Hepatocyte (in vitro differentiated cells): ENCODE measurements at regions not wholly inside any gene's neighbourhood (a gene's known extent, or its start where the extent isn't known, plus 50 kb on each side); places are given as distances from the start of the nearest gene placed in this dataset.

ENCODE experiments used
- EZH2 ChIP-seq: fragments of 200-600 bp; sonication (generic); IDR thresholded peaks from 2 replicates; pipeline ENCODE4 v1.6.1; 2016; ENCODE audit warnings: antibody characterized with exemption, mild to moderate bottlenecking, borderline replicate concordance
- TF ChIP-seq, protein P1 (sequence below): fragments of 200-600 bp; sonication (generic); IDR thresholded peaks from 2 replicates; pipeline ENCODE4 v1.5.1; 2016; ENCODE audit warnings: antibody characterized with exemption, mild to moderate bottlenecking; ENCODE audit not compliant: poor library complexity

GRCh38 chr7:110179037-110179436, 911.9 kb upstream of the LRRN3 start:
- TF ChIP-seq, protein P1, sequence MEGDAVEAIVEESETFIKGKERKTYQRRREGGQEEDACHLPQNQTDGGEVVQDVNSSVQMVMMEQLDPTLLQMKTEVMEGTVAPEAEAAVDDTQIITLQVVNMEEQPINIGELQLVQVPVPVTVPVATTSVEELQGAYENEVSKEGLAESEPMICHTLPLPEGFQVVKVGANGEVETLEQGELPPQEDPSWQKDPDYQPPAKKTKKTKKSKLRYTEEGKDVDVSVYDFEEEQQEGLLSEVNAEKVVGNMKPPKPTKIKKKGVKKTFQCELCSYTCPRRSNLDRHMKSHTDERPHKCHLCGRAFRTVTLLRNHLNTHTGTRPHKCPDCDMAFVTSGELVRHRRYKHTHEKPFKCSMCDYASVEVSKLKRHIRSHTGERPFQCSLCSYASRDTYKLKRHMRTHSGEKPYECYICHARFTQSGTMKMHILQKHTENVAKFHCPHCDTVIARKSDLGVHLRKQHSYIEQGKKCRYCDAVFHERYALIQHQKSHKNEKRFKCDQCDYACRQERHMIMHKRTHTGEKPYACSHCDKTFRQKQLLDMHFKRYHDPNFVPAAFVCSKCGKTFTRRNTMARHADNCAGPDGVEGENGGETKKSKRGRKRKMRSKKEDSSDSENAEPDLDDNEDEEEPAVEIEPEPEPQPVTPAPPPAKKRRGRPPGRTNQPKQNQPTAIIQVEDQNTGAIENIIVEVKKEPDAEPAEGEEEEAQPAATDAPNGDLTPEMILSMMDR = no peak
- TF ChIP-seq EZH2 = no peak
